ENCODE measurements at regions not wholly inside any gene's neighbourhood (a gene's known extent, or its start where the extent isn't known, plus 50 kb on each side); places are given as distances from the start of the nearest gene placed in this dataset.

DNA sequence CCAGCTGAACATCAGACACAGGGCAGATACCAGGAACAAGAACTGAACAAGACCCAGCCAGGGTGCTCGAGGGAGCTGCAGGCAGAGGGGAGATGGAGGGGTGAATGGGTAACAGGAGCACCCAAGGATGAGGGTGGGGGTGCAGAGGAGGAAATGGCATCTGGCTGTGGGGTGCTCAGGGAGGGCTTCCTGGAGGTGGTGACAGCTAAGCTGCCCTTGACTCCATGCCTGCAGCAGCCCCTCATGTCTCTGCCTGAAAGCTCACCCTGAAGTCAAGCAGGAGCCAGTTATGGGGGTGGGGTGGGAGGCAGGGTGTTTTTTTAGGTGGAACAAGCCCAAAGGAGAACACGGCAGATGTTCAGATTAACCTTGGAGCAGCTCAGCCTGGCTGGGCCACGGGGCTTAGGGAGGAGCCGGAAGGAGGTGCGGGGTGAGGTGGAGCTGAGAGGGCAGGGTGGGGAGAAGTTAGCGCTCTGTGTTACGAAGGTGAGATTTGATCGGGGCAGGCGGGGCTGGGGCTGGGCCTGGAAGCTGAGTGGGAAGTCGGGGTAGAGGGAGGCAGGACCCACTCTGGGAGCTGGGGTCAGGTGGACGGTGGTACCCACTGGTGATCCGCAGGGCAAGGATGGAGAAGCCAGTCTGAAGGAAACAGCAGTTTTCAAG is 143.0 kb downstream of the ENGASE start:
- TF ChIP-seq EP300 (IDR thresholded peaks at IDR 0.05) (no peak), POLR2A (IDR thresholded peaks at IDR 0.05) (no peak)
- TF ChIP-seq, protein P1, sequence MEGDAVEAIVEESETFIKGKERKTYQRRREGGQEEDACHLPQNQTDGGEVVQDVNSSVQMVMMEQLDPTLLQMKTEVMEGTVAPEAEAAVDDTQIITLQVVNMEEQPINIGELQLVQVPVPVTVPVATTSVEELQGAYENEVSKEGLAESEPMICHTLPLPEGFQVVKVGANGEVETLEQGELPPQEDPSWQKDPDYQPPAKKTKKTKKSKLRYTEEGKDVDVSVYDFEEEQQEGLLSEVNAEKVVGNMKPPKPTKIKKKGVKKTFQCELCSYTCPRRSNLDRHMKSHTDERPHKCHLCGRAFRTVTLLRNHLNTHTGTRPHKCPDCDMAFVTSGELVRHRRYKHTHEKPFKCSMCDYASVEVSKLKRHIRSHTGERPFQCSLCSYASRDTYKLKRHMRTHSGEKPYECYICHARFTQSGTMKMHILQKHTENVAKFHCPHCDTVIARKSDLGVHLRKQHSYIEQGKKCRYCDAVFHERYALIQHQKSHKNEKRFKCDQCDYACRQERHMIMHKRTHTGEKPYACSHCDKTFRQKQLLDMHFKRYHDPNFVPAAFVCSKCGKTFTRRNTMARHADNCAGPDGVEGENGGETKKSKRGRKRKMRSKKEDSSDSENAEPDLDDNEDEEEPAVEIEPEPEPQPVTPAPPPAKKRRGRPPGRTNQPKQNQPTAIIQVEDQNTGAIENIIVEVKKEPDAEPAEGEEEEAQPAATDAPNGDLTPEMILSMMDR (IDR thresholded peaks at IDR 0.05), result no peak
- WGBS, 2 donors, result 63 to 71% methylated on average over 12 of the region's 12 CpGs
- H3K36me3 ChIP-seq, result no peaks in the 10 kb centered on the region
- peaks cover 0 to 13% (median 0%) of the 10 kb centered on the region in 4 donors for H3K4me1 ChIP-seq
- no peaks in the 10 kb centered on the region for H3K9me3 ChIP-seq
- H3K27ac ChIP-seq, result no peak overlapping the region
- H3K4me3 ChIP-seq, result no peak overlapping the region
- peaks cover 0 to 92% of the 10 kb centered on the region in 2 donors for H3K27me3 ChIP-seq
- no peak for DNase-seq (ENCODE audit: low spot score in 2 of 2)

DNA sequence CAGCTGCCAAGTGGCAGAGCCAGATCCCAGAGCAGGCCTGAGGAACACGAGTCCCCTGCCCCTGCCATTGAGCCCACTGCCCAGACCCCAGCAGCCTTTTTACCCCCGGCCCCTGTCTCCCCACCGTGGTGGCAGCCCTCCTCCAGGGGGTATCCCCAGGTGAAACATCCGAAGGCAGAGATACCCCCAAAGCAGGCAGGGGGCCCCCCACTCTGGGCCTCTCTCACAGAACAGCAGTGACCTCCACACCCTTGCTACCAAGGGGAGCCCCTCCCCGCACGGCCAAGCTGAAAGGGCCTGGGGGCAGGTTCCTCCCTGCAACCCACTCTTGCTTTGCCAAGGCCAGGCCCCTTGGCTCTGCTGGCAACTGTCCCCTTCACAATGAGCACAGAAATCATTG is 142.2 kb downstream of the ENGASE start:
- H3K9me3 ChIP-seq, result no peaks in the 10 kb centered on the region
- peaks cover 0 to 92% of the 10 kb centered on the region in 2 donors for H3K27me3 ChIP-seq
- H3K27ac ChIP-seq, result no peak overlapping the region
- TF ChIP-seq, protein P1 (IDR thresholded peaks at IDR 0.05), result no peak
- TF ChIP-seq POLR2A (IDR thresholded peaks at IDR 0.05) (no peak), EP300 (IDR thresholded peaks at IDR 0.05) (no peak)
- H3K36me3 ChIP-seq, result no peaks in the 10 kb centered on the region
- no peak overlapping the region for H3K4me3 ChIP-seq
- peaks cover 0 to 13% (median 0%) of the 10 kb centered on the region in 4 donors for H3K4me1 ChIP-seq
- 60 to 75% methylated on average over 6 of the region's 6 CpGs for WGBS, 2 donors
- no peak for DNase-seq (ENCODE audit: low spot score in 2 of 2)

DNA sequence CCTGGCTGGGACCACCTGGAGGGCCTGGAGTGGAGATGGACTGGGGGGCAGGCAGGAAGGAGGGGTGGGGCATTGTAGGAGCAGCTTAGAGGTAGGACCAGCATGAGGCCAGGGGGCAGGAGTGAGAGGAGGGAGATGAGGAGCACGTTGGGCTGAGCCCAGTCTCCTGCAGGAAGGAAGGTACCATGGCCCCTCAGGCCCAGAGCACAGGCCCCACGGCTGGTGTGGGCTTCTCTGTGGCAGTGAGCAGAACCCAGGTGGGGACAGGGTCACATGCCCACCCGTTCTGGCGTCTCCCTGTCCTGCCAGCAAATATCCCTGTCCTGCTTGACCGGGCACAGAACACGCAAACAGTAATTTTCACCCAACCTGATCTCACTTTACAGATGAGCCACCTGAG is 141.8 kb downstream of the ENGASE start:
- peaks cover 0 to 13% (median 0%) of the 10 kb centered on the region in 4 donors for H3K4me1 ChIP-seq
- no peak overlapping the region for H3K27ac ChIP-seq
- H3K4me3 ChIP-seq, result no peak overlapping the region
- no peak for DNase-seq (ENCODE audit: low spot score in 2 of 2)
- H3K27me3 ChIP-seq, result peaks cover 0 to 92% of the 10 kb centered on the region in 2 donors
- no peaks in the 10 kb centered on the region for H3K9me3 ChIP-seq
- WGBS, 2 donors, result 59 to 62% methylated on average over 6 of the region's 6 CpGs
- TF ChIP-seq EP300 (IDR thresholded peaks at IDR 0.05) (no peak), POLR2A (IDR thresholded peaks at IDR 0.05) (no peak)
- TF ChIP-seq, protein P1 (IDR thresholded peaks at IDR 0.05), result no peak
- no peaks in the 10 kb centered on the region for H3K36me3 ChIP-seq

DNA sequence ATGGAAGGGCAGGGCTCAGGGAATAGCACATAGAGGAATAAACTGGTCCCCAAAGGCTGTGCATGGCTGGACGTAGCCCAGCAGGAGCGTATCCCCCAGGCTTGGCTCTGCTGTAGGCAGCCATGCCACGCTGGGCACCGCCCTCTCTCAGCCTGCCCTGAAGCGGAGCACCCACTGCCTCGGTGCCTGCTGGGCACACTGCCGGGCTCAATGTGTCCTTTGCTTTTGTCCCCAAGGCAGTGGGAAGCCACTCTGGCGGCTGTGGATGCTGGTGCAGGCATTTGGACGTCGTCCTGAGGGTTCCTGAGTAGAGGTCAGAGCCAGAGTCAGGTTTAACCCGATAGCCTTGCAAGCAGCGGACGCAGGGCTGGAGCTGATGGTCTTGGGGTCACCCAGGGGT is 141.0 kb downstream of the ENGASE start:
- H3K36me3 ChIP-seq, result no peaks in the 10 kb centered on the region
- 71 to 75% methylated on average over 12 to 13 of the region's 13 CpGs for WGBS, 2 donors
- H3K27ac ChIP-seq, result no peak overlapping the region

More for the DNA sequence above, 141.0 kb downstream of the ENGASE start:
- H3K27me3 ChIP-seq, result peaks cover 0 to 92% of the 10 kb centered on the region in 2 donors
- no peak for DNase-seq (ENCODE audit: low spot score in 2 of 2)
- H3K9me3 ChIP-seq, result no peaks in the 10 kb centered on the region
- no peak overlapping the region for H3K4me3 ChIP-seq
- peaks cover 0 to 7% (median 0%) of the 10 kb centered on the region in 4 donors for H3K4me1 ChIP-seq
- TF ChIP-seq POLR2A (IDR thresholded peaks at IDR 0.05) (no peak), EP300 (IDR thresholded peaks at IDR 0.05) (no peak)
- TF ChIP-seq, protein P1 (IDR thresholded peaks at IDR 0.05), result no peak

Measured in tibial nerve (tissue), 4 donors.